HL-60 (cell line): ENCODE measurements at regions not wholly inside any gene's neighbourhood (a gene's known extent, or its start where the extent isn't known, plus 50 kb on each side); places are given as distances from the start of the nearest gene placed in this dataset.

Source experiments
- DNase-seq, 2 experiments: peaks; one replicate each; pipeline ENCODE4 v3.0.0-alpha.2; 2010 to 2020; ENCODE audit warnings: low read depth in 1 of 2, low spot score in 1 of 2
- H3K27ac ChIP-seq: fragments of 250-450 bp; sonication (Bioruptor Pico); replicated peaks from 2 replicates; pipeline ENCODE4 v1.5.1; 2020; ENCODE audit warnings: mild to moderate bottlenecking, moderate library complexity
- H3K27me3 ChIP-seq: fragments of 250-450 bp; sonication (Bioruptor Pico); 2 replicates; pipeline ENCODE4 v1.5.1; 2021; ENCODE audit warnings: mild to moderate bottlenecking, moderate library complexity; ENCODE audit not compliant: insufficient read depth, poor library complexity, severe bottlenecking
- H3K4me3 ChIP-seq: replicated peaks from 2 replicates; pipeline ENCODE4 v1.5.1; 2011; ENCODE audit warnings: mild to moderate bottlenecking, control low read depth, low read length; ENCODE audit not compliant: insufficient read depth
- CTCF ChIP-seq: IDR thresholded peaks from one replicate; pipeline ENCODE4 v1.5.1; 2011; ENCODE audit warnings: low read length, control low read depth, inconsistent platforms; ENCODE audit not compliant: insufficient read depth
- GABPA ChIP-seq: IDR thresholded peaks from 2 replicates; pipeline ENCODE4 v1.6.1; 2012; ENCODE audit warnings: low read depth
- POLR2AphosphoS5 ChIP-seq: IDR thresholded peaks from 2 replicates; pipeline ENCODE4 v1.6.1; 2012; ENCODE audit warnings: low read depth
- SPI1 ChIP-seq: IDR thresholded peaks from 2 replicates; pipeline ENCODE4 v1.6.1; 2012; ENCODE audit warnings: low read depth, mild to moderate bottlenecking, borderline replicate concordance
- TF ChIP-seq, protein P1 (sequence below): IDR thresholded peaks from 2 replicates; pipeline ENCODE4 v1.6.1; 2012; ENCODE audit warnings: low read depth; ENCODE audit not compliant: insufficient replicate concordance

- no peak overlapping the region for H3K27ac ChIP-seq
- TF ChIP-seq POLR2AphosphoS5 (no peak), CTCF (no peak), GABPA (no peak), SPI1 (no peak)
- TF ChIP-seq, protein P1, sequence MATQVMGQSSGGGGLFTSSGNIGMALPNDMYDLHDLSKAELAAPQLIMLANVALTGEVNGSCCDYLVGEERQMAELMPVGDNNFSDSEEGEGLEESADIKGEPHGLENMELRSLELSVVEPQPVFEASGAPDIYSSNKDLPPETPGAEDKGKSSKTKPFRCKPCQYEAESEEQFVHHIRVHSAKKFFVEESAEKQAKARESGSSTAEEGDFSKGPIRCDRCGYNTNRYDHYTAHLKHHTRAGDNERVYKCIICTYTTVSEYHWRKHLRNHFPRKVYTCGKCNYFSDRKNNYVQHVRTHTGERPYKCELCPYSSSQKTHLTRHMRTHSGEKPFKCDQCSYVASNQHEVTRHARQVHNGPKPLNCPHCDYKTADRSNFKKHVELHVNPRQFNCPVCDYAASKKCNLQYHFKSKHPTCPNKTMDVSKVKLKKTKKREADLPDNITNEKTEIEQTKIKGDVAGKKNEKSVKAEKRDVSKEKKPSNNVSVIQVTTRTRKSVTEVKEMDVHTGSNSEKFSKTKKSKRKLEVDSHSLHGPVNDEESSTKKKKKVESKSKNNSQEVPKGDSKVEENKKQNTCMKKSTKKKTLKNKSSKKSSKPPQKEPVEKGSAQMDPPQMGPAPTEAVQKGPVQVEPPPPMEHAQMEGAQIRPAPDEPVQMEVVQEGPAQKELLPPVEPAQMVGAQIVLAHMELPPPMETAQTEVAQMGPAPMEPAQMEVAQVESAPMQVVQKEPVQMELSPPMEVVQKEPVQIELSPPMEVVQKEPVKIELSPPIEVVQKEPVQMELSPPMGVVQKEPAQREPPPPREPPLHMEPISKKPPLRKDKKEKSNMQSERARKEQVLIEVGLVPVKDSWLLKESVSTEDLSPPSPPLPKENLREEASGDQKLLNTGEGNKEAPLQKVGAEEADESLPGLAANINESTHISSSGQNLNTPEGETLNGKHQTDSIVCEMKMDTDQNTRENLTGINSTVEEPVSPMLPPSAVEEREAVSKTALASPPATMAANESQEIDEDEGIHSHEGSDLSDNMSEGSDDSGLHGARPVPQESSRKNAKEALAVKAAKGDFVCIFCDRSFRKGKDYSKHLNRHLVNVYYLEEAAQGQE = no peak
- H3K4me3 ChIP-seq = no peak overlapping the region
- DNase-seq = no peak
- no peaks in the 10 kb centered on the region for H3K27me3 ChIP-seq
These were observed 321.1 kb upstream of the PLET1 start for GRCh38 chr11:112581747-112582146.

GRCh38 chr11:112582366-112582765 lies 321.7 kb upstream of the PLET1 start:
- no peak overlapping the region for H3K27ac ChIP-seq

GRCh38 chr11:112583261-112583893 lies 322.7 kb upstream of the PLET1 start:
- no peak for DNase-seq
- Histone ChIP-seq H3K27ac (no peak overlapping the region), H3K27me3 (no peaks in the 10 kb centered on the region), H3K4me3 (no peak overlapping the region)
- no peak for TF ChIP-seq CTCF
- TF ChIP-seq, protein P1 = no peak
- TF ChIP-seq POLR2AphosphoS5 = no peak
- TF ChIP-seq SPI1 = no peak
- no peak for TF ChIP-seq GABPA

More at GRCh38 chr11:112582366-112582765, 321.7 kb upstream of the PLET1 start:
- no peak overlapping the region for H3K4me3 ChIP-seq
- no peak for DNase-seq
- TF ChIP-seq GABPA (no peak), SPI1 (no peak), POLR2AphosphoS5 (no peak), CTCF (no peak)
- TF ChIP-seq, protein P1 = no peak
- H3K27me3 ChIP-seq = no peaks in the 10 kb centered on the region
